ENCODE measurements at regions not wholly inside any gene's neighbourhood (a gene's known extent, or its start where the extent isn't known, plus 50 kb on each side); places are given as distances from the start of the nearest gene placed in this dataset.

DNA sequence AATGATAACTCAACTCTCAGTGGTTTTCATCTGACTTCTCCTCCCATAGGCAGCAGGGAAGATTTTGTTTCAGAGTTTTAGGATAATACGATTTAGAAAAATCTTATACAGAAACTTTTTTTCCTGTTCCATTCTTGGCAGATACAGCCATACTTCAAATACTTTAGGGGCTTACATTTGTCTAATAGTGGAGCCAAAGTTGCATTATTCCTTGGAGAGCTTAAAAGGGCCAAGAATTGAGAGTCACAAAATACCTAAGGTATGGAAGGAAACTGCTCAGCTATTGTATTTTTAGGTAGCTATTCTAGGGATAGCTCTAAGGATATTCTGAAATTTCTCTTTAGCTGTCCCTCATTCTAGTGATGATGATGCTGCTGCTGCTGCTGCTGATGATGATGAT lies 132.9 kb upstream of the PTCHD1 start:
- Histone ChIP-seq H3K4me1 (no peaks in the 10 kb centered on the region), H3K27me3 (no peaks in the 10 kb centered on the region), H3K4me3 (replicated peaks in 1 of 3) (no peak overlapping the region), H3K27ac (no peak overlapping the region), H3K9me3 (no peaks in the 10 kb centered on the region), H3K36me3 (no peaks in the 10 kb centered on the region)
- DNase-seq = no peak
- intact Hi-C loops (cut with DNase I) = no loop called here
- TF ChIP-seq POLR2A (IDR thresholded peaks at IDR 0.05) = no peak
- TF ChIP-seq, protein P1, sequence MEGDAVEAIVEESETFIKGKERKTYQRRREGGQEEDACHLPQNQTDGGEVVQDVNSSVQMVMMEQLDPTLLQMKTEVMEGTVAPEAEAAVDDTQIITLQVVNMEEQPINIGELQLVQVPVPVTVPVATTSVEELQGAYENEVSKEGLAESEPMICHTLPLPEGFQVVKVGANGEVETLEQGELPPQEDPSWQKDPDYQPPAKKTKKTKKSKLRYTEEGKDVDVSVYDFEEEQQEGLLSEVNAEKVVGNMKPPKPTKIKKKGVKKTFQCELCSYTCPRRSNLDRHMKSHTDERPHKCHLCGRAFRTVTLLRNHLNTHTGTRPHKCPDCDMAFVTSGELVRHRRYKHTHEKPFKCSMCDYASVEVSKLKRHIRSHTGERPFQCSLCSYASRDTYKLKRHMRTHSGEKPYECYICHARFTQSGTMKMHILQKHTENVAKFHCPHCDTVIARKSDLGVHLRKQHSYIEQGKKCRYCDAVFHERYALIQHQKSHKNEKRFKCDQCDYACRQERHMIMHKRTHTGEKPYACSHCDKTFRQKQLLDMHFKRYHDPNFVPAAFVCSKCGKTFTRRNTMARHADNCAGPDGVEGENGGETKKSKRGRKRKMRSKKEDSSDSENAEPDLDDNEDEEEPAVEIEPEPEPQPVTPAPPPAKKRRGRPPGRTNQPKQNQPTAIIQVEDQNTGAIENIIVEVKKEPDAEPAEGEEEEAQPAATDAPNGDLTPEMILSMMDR (IDR thresholded peaks at IDR 0.05) = no peak
- 76 to 77% methylated on average over 1 of the region's 1 CpG for WGBS, 2 donors

DNA sequence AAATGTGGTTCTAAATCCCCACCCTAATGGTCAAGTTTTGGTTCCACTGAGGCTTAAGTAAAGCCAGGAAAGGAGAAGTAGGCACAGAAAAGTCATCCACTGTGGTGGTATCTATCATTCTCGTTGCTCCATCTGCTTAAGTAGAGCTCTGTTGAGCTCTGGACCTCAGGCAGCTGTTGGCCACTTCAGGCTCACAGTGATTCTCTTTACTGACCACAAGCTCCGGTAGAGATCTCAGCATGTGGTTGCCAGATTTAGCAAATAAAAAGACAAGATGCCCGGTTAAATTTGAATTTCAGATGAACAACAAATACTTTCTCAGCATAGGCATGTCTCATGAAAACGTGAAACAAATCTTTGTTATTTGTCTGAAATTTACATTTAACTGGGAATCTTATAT lies 132.3 kb upstream of the PTCHD1 start:
- H3K4me3 ChIP-seq (replicated peaks in 1 of 3) = no peak overlapping the region
- no peaks in the 10 kb centered on the region for H3K9me3 ChIP-seq
- H3K36me3 ChIP-seq = no peaks in the 10 kb centered on the region
- no peaks in the 10 kb centered on the region for H3K27me3 ChIP-seq
- TF ChIP-seq POLR2A (IDR thresholded peaks at IDR 0.05) = no peak
- TF ChIP-seq, protein P1 (IDR thresholded peaks at IDR 0.05) = no peak
- H3K4me1 ChIP-seq = no peaks in the 10 kb centered on the region
- DNase-seq = no peak
- intact Hi-C loops (cut with DNase I) = no loop called here
- no peak overlapping the region for H3K27ac ChIP-seq
- 61 to 64% methylated on average over 4 of the region's 4 CpGs for WGBS, 2 donors

DNA sequence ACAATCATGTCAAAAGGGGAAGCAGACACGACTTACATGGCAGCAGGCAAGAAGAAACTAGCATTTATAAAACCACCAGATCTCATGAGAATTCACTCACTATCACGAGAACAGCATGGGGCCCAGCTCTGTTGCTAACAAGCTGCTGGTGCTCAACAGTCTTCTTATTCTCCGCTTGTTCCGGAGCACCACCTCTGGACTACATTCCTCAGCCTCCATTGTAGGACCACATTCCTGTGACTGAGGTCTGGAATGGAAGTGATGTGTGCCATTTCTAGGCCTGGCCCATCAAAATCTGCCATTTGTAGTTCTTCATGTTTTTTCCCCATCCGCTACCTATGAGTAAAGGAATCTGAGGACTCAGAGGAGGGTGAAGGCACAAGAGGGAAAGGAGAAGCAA lies 111.5 kb upstream of the PTCHD1 start:
- no peaks in the 10 kb centered on the region for H3K4me1 ChIP-seq
- WGBS, 2 donors = 89 to 94% methylated on average over 5 of the region's 5 CpGs
- H3K4me3 ChIP-seq (replicated peaks in 1 of 3) = no peak overlapping the region
- DNase-seq = no peak
- H3K36me3 ChIP-seq = no peaks in the 10 kb centered on the region
- intact Hi-C loops (cut with DNase I) = no loop called here
- TF ChIP-seq POLR2A (IDR thresholded peaks at IDR 0.05) = no peak
- TF ChIP-seq, protein P1 (IDR thresholded peaks at IDR 0.05) = no peak
- H3K27me3 ChIP-seq = no peaks in the 10 kb centered on the region
- H3K9me3 ChIP-seq = no peaks in the 10 kb centered on the region
- no peak overlapping the region for H3K27ac ChIP-seq

DNA sequence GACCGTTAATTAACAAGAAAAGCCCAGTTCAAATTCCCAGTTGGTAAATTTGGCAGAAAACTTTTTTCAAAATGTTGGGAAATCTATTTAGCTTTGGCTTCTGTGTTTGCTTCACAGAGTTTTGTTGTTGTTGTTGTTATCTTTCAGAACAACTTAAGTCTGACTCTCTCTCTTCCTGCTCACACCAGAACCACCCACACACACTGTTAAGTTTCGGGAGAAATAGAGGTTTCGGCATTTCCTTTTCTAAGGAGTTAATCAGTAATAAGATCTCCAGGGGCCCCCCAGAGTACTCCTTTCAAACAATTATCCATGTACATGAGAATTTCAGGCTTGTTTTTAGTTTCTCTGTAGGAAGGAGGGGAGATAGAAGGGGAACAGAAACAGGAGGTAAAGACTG lies 106.2 kb upstream of the PTCHD1 start:
- no peak overlapping the region for H3K4me3 ChIP-seq (replicated peaks in 1 of 3)
- no peaks in the 10 kb centered on the region for H3K36me3 ChIP-seq
- no peaks in the 10 kb centered on the region for H3K4me1 ChIP-seq
- WGBS, 2 donors = 41 to 56% methylated on average over 3 of the region's 3 CpGs
- no peaks in the 10 kb centered on the region for H3K27me3 ChIP-seq
- no peak overlapping the region for H3K27ac ChIP-seq
- no peaks in the 10 kb centered on the region for H3K9me3 ChIP-seq
- no peak for DNase-seq
- intact Hi-C loops (cut with DNase I) = no loop called here
- TF ChIP-seq, protein P1 (IDR thresholded peaks at IDR 0.05) = no peak
- TF ChIP-seq POLR2A (IDR thresholded peaks at IDR 0.05) = no peak

DNA sequence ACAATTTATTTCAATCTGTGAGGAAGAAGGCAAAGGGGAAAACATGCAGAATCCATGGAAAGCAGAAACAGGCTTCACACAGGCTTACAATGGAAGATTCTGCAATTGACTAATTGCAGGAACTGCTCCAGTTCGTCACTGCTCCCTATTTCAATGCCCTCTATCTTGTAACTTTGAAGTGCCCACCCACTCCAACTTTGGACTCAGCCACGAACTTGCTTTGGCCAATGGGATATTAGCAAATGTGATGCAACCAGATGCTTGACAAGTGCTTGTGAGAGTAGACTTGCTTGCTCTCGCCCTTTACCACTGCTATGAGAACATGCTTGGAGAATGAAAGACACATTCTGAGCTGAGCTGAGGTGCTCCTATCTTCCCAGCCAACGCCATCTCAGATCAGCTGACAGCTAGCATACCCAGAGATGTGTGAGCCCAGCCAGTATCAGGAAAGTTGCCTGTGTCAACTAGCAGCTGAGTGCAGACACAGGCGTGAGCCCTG lies 105.7 kb upstream of the PTCHD1 start:
- no peaks in the 10 kb centered on the region for H3K27me3 ChIP-seq
- H3K27ac ChIP-seq = no peak overlapping the region
- H3K4me1 ChIP-seq = no peaks in the 10 kb centered on the region
- 14 to 34% methylated on average over 2 to 5 of the region's 5 CpGs for WGBS, 2 donors
- no peaks in the 10 kb centered on the region for H3K36me3 ChIP-seq
- TF ChIP-seq, protein P1 (IDR thresholded peaks at IDR 0.05) = no peak
- TF ChIP-seq POLR2A (IDR thresholded peaks at IDR 0.05) = no peak
- intact Hi-C loops (cut with DNase I) = no loop called here
- no peaks in the 10 kb centered on the region for H3K9me3 ChIP-seq
- H3K4me3 ChIP-seq (replicated peaks in 1 of 3) = no peak overlapping the region
- peak; percentile 3 to 16 for DNase-seq

Measured in thyroid gland (tissue), 4 donors.